Stimulated activated memory B cell treated with anti-CD40 and anti-IgM and Interleukin-4, amounts not matched to agents 10 μg/mL and 1 μg/mL and 100 μg/mL, for 72 hours (primary cell): ENCODE measurements at regions not wholly inside any gene's neighbourhood (a gene's known extent, or its start where the extent isn't known, plus 50 kb on each side); places are given as distances from the start of the nearest gene placed in this dataset.

Experiments used
- ATAC-seq: fragments of 150-1000 bp; cut with Tn5 transposase; 2 replicates; pipeline ENCODE4 v1.10.0; 2021
- H3K27ac Mint-ChIP-seq: one replicate; pipeline ENCODE4 v1.8.0; 2022; ENCODE audit warnings: mild to moderate bottlenecking, mixed read lengths
- H3K27me3 Mint-ChIP-seq: one replicate; pipeline ENCODE4 v1.8.0; 2022; ENCODE audit warnings: mixed read lengths
- H3K36me3 Mint-ChIP-seq: one replicate; pipeline ENCODE4 v1.8.0; 2022; ENCODE audit warnings: mixed read lengths
- H3K4me1 Mint-ChIP-seq: one replicate; pipeline ENCODE4 v1.8.0; 2022; ENCODE audit warnings: mixed read lengths
- H3K4me3 Mint-ChIP-seq: one replicate; pipeline ENCODE4 v1.8.0; 2022; ENCODE audit warnings: mild to moderate bottlenecking, moderate library complexity, mixed read lengths
- H3K9me3 Mint-ChIP-seq: one replicate; pipeline ENCODE4 v1.8.0; 2022; ENCODE audit warnings: mixed read lengths

DNA sequence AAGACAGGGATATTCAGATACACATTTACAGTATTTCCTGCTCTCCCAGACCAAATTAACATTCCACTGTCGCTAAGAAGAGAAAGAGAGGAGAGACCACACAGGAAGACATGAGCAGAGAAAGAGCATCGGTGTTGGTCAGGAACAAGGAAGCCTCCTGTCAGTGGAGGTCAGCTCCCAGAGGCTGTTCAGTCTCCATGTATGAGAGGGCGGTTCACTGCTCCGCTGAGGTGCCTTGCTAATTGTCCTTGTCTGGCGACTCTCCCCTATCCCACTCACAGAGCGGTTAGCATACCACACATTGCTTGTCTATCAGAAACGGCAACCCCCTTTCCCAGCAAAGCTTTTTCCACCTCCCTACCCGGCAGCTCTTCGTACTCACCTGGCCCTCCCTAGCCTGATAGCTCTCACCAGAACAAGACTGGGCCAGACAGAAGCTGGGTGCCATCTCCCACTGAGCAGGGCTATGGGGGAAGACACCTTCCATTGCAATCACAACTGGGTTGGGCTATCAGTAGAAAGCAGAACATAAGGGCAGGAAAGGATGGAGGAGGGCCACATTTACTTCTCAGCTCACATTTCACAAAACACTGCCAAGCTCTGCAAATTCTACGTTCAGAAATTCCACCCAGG lies 58.6 kb upstream of the LMNB1 start:
- H3K4me3 Mint-ChIP-seq = no peak overlapping the region
- H3K9me3 Mint-ChIP-seq = peaks cover 2% of the 10 kb centered on the region
- no peak for ATAC-seq
- H3K36me3 Mint-ChIP-seq = no peaks in the 10 kb centered on the region
- peaks cover 2% of the 10 kb centered on the region for H3K4me1 Mint-ChIP-seq
- no peak overlapping the region for H3K27ac Mint-ChIP-seq
- H3K27me3 Mint-ChIP-seq = no peaks in the 10 kb centered on the region

- Mint-ChIP-seq H3K27ac (no peak overlapping the region), H3K4me1 (no peaks in the 10 kb centered on the region), H3K4me3 (no peak overlapping the region), H3K27me3 (no peaks in the 10 kb centered on the region), H3K36me3 (no peaks in the 10 kb centered on the region), H3K9me3 (peaks cover 3% of the 10 kb centered on the region)
- no peak for ATAC-seq
Observed at GRCh38 chr5:126720369-126720768, 56.6 kb upstream of the LMNB1 start.

GRCh38 chr5:126723643-126724042 lies 53.3 kb upstream of the LMNB1 start:
- Mint-ChIP-seq H3K27me3 (no peaks in the 10 kb centered on the region), H3K4me1 (no peaks in the 10 kb centered on the region), H3K4me3 (no peak overlapping the region), H3K27ac (no peak overlapping the region), H3K9me3 (peaks cover 3% of the 10 kb centered on the region), H3K36me3 (no peaks in the 10 kb centered on the region)
- no peak for ATAC-seq
